Retinal pigment epithelial cell (primary cell): ENCODE measurements at regions not wholly inside any gene's neighbourhood (a gene's known extent, or its start where the extent isn't known, plus 50 kb on each side); places are given as distances from the start of the nearest gene placed in this dataset.
"Not testable (repeated sequence)": the region's sequence is repeated elsewhere in the genome, so short reads cannot be mapped to it uniquely, and the experiment has no call there.

ENCODE experiments used
- DNase-seq: peaks from one replicate; pipeline ENCODE4 v3.0.0-alpha.2; 2010; ENCODE audit warnings: low read depth
- H3K4me3 ChIP-seq: 2 replicates; pipeline ENCODE4 v1.5.1; 2011; ENCODE audit warnings: mild to moderate bottlenecking, low read length, control low read depth, moderate library complexity
- TF ChIP-seq, protein P1 (sequence below): conservative IDR thresholded peaks from 2 replicates; pipeline ENCODE4 v1.5.1; 2011; ENCODE audit warnings: low read depth, low read length, control low read depth, inconsistent platforms

- TF ChIP-seq, protein P1, sequence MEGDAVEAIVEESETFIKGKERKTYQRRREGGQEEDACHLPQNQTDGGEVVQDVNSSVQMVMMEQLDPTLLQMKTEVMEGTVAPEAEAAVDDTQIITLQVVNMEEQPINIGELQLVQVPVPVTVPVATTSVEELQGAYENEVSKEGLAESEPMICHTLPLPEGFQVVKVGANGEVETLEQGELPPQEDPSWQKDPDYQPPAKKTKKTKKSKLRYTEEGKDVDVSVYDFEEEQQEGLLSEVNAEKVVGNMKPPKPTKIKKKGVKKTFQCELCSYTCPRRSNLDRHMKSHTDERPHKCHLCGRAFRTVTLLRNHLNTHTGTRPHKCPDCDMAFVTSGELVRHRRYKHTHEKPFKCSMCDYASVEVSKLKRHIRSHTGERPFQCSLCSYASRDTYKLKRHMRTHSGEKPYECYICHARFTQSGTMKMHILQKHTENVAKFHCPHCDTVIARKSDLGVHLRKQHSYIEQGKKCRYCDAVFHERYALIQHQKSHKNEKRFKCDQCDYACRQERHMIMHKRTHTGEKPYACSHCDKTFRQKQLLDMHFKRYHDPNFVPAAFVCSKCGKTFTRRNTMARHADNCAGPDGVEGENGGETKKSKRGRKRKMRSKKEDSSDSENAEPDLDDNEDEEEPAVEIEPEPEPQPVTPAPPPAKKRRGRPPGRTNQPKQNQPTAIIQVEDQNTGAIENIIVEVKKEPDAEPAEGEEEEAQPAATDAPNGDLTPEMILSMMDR, result no peak
- no peak for DNase-seq
Measured at GRCh38 chr12:131441638-131442336, 269.1 kb upstream of the SFSWAP start.

GRCh38 chr12:131442337-131442918, 268.5 kb upstream of the SFSWAP start:
- TF ChIP-seq, protein P1, result no peak
- H3K4me3 ChIP-seq, result no peak overlapping the region
- no peak for DNase-seq

More at GRCh38 chr12:131441638-131442336, 269.1 kb upstream of the SFSWAP start:
- no peak overlapping the region for H3K4me3 ChIP-seq

GRCh38 chr12:131443019-131444000, 267.6 kb upstream of the SFSWAP start:
- DNase-seq, result no peak
- no peak overlapping the region for H3K4me3 ChIP-seq
- TF ChIP-seq, protein P1, result no peak

GRCh38 chr12:131444220-131445164, 266.4 kb upstream of the SFSWAP start:
- DNase-seq, result no peak
- TF ChIP-seq, protein P1, result no peak
- H3K4me3 ChIP-seq, result no peak overlapping the region

DNA sequence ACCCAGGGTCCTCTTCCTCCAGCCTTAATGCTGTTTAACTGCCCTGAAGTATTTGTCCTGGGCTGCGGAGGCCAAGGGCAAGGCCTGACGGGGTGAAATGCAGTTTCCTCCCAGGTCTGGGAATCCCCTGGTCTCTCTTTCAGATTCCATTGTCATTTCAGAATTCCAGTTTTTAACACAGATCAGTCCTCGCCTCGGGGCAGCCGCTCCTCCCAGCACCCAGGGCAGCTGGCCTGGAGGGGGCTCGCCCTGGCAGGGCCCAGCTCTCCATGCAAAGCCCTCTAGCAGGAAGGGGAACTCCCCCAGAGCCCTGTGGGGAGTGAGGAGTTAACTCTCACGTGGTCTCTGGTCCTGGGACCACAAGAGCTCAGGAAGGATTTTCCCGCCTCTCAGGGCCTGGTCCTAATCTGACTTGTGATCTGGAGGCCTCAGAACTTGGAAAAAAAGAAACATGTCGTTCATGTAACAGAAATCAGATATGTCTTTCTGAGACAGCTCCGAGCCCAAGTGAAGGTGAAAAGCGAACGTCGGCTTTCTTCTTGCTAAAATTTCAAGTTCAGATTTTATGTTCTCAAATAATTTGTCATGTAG, 265.6 kb upstream of the SFSWAP start:
- DNase-seq, result no peak
- TF ChIP-seq, protein P1, result no peak
- H3K4me3 ChIP-seq, result no peak overlapping the region

DNA sequence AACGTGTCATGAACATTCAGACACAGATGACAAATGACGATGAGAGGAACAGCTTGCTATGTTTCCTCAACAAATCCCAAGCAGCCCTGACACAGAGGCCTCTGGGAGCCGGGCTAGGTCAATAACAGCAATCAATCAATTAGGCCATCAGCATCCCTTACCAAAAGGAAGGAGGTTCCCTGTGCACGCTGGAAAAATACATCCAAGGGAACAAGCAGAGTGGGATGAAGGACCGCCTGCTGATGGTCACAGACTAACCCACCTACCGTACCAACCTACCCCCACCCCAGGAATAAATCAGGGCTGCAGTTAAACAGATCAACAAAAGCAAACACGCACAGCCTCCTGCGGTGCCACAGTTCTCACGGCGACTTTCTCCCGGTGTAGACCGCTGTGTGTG, 265.1 kb upstream of the SFSWAP start:
- no peak for DNase-seq
- H3K4me3 ChIP-seq, result no peak overlapping the region
- TF ChIP-seq, protein P1, result no peak

- DNase-seq, H3K4me3 ChIP-seq: not testable (repeated sequence)
Measured at GRCh38 chr12:131447636-131448035, 263.3 kb upstream of the SFSWAP start.
